ENCODE measurements at regions not wholly inside any gene's neighbourhood (a gene's known extent, or its start where the extent isn't known, plus 50 kb on each side); places are given as distances from the start of the nearest gene placed in this dataset.

DNA sequence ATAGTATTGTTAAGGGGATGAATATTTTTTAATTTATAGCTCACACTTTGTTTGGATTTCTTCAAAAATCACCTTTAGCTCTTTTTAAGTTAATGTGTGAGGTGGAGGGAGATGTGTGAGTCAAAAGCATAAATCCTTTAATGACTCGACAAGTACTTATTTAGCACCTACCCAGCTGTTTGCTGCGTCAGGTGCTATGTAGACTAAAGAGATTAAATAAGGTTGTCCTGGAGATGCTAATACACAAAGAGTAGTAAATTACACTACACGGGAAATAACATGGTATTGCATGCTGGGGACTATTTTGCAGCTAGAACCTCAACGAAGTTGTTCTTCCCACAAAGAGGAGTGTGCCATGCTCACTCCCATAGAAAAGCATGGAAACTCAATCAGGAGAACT, 583.3 kb upstream of the TENM4 start:
- TF ChIP-seq, protein P1, sequence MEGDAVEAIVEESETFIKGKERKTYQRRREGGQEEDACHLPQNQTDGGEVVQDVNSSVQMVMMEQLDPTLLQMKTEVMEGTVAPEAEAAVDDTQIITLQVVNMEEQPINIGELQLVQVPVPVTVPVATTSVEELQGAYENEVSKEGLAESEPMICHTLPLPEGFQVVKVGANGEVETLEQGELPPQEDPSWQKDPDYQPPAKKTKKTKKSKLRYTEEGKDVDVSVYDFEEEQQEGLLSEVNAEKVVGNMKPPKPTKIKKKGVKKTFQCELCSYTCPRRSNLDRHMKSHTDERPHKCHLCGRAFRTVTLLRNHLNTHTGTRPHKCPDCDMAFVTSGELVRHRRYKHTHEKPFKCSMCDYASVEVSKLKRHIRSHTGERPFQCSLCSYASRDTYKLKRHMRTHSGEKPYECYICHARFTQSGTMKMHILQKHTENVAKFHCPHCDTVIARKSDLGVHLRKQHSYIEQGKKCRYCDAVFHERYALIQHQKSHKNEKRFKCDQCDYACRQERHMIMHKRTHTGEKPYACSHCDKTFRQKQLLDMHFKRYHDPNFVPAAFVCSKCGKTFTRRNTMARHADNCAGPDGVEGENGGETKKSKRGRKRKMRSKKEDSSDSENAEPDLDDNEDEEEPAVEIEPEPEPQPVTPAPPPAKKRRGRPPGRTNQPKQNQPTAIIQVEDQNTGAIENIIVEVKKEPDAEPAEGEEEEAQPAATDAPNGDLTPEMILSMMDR (IDR thresholded peaks at IDR 0.05) = no peak
- TF ChIP-seq TCF7L2 (IDR thresholded peaks at IDR 0.05; ENCODE audit: low read depth, low read length) (no peak), POLR2AphosphoS5 (IDR thresholded peaks at IDR 0.05; ENCODE audit: low read depth, low read length) (no peak), SIN3A (IDR thresholded peaks at IDR 0.05; ENCODE audit: borderline replicate concordance, insufficient read depth, low read depth, low read length) (no peak)
- TF ChIP-seq, protein P2, sequence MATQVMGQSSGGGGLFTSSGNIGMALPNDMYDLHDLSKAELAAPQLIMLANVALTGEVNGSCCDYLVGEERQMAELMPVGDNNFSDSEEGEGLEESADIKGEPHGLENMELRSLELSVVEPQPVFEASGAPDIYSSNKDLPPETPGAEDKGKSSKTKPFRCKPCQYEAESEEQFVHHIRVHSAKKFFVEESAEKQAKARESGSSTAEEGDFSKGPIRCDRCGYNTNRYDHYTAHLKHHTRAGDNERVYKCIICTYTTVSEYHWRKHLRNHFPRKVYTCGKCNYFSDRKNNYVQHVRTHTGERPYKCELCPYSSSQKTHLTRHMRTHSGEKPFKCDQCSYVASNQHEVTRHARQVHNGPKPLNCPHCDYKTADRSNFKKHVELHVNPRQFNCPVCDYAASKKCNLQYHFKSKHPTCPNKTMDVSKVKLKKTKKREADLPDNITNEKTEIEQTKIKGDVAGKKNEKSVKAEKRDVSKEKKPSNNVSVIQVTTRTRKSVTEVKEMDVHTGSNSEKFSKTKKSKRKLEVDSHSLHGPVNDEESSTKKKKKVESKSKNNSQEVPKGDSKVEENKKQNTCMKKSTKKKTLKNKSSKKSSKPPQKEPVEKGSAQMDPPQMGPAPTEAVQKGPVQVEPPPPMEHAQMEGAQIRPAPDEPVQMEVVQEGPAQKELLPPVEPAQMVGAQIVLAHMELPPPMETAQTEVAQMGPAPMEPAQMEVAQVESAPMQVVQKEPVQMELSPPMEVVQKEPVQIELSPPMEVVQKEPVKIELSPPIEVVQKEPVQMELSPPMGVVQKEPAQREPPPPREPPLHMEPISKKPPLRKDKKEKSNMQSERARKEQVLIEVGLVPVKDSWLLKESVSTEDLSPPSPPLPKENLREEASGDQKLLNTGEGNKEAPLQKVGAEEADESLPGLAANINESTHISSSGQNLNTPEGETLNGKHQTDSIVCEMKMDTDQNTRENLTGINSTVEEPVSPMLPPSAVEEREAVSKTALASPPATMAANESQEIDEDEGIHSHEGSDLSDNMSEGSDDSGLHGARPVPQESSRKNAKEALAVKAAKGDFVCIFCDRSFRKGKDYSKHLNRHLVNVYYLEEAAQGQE (IDR thresholded peaks at IDR 0.05; ENCODE audit: insufficient read depth in 1 of 2, low read depth in 2 of 2, low read length in 1 of 2) = no peak

All from Panc1 (cell line).